Thymus (tissue), 11 donors: ENCODE measurements at regions not wholly inside any gene's neighbourhood (a gene's known extent, or its start where the extent isn't known, plus 50 kb on each side); places are given as distances from the start of the nearest gene placed in this dataset.
"Not testable (repeated sequence)": the region's sequence is repeated elsewhere in the genome, so short reads cannot be mapped to it uniquely, and the experiment has no call there.

Experiments
- DNase-seq, 9 donors: peaks; one replicate each; pipeline ENCODE4 v3.0.0-alpha.2; 2013; ENCODE audit warnings: low spot score in 9 of 9, low read depth in 6 of 9, missing footprints in 1 of 9
- H3K27ac ChIP-seq, 2 donors: one replicate each; pipeline ENCODE4 v1.5.1; 2013; ENCODE audit warnings: control low read depth in 1 of 2, low read depth in 1 of 2, low read length in 1 of 2, mild to moderate bottlenecking in 1 of 2, moderate library complexity in 1 of 2
- H3K27me3 ChIP-seq, 2 donors: one replicate each; pipeline ENCODE4 v1.5.1; 2013; ENCODE audit warnings: low read length in 1 of 2; ENCODE audit not compliant: control insufficient read depth in 2 of 2, insufficient read depth in 1 of 2
- H3K36me3 ChIP-seq, 2 donors: one replicate each; pipeline ENCODE4 v1.5.1; 2013; ENCODE audit warnings: low read length in 1 of 2, mild to moderate bottlenecking in 1 of 2, moderate library complexity in 1 of 2; ENCODE audit not compliant: control insufficient read depth in 2 of 2, insufficient read depth in 2 of 2
- H3K4me1 ChIP-seq, 2 donors: one replicate each; pipeline ENCODE4 v1.5.1; 2013; ENCODE audit warnings: low read length in 2 of 2; ENCODE audit not compliant: control insufficient read depth in 2 of 2, insufficient read depth in 2 of 2
- H3K4me3 ChIP-seq, 2 donors: one replicate each; pipeline ENCODE4 v1.5.1; 2013; ENCODE audit warnings: low read length in 2 of 2, control low read depth in 1 of 2, mild to moderate bottlenecking in 1 of 2
- H3K9me3 ChIP-seq, 2 donors: one replicate each; pipeline ENCODE4 v1.5.1; 2013; ENCODE audit warnings: low read length in 1 of 2, mild to moderate bottlenecking in 1 of 2; ENCODE audit not compliant: control insufficient read depth in 2 of 2, insufficient read depth in 1 of 2
- WGBS: extraction: QIAGEN DNeasy Blood & Tissue Kit; methylation state at CpG from one replicate; pipeline ENCODE4 v1.1.7; 2013; 5-methylcytosine and 5-hydroxymethylcytosine counted together
- donor health status: healthy.

- not testable (repeated sequence) for DNase-seq, H3K27ac ChIP-seq, H3K4me1 ChIP-seq, H3K36me3 ChIP-seq, H3K4me3 ChIP-seq, H3K9me3 ChIP-seq, H3K27me3 ChIP-seq
- WGBS = 75% methylated on average over 4 of the region's 4 CpGs
These were observed 283.4 kb downstream of the POTED start for GRCh38 chr21:13893025-13893424.

DNA sequence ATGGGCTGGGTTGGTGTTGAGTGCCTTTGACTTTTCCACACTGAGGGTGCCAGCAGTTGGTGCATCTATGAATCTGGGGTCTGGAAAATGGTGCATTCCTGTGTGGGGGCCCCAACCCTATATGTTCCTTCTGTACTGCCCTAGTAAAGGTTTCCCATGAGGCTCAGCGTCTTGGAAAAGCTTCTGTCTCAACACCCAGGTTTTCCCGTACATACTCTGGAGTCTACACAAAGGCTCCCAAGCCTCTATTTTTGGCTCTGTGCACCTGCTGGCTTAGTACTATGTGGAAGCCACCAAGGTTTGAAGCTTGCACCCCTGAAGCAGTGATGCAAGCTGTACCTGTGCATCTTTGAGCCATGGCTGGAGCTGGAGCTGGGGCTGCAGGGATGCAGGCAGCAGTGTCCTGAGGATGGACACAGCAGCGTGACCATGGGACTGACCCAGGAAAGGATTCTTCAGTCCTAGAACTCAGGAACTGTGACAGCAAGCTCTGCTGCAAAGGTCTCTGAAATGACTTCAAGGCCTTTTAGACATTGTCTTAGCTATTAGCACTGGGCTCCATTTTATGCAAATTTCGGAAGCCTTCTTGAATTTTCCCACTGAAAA lies 282.7 kb downstream of the POTED start:
- H3K4me1 ChIP-seq, H3K27ac ChIP-seq, H3K9me3 ChIP-seq, H3K4me3 ChIP-seq, H3K27me3 ChIP-seq, H3K36me3 ChIP-seq, DNase-seq: not testable (repeated sequence)
- 82% methylated on average over 4 of the region's 4 CpGs for WGBS

DNA sequence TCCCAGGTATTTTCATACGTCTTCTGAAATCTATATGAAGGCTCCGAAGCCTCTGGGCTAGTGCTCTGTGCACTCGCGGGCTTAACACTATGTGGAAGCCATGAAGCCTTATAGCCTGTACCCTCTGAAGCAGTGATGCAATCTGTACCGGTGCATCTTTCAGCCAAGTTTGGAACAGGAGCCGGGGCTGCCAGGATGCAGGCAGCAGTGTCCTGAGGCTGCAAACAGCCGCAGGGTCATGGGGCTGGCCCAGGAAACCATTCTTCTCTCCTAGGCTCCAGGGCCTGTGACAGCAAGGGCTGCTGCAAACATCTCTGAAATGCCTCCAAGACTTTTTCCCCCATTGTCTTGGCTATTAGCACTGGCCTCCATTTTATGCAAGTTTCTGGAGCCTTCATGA lies 279.6 kb downstream of the POTED start:
- H3K4me1 ChIP-seq, H3K27ac ChIP-seq, H3K9me3 ChIP-seq, DNase-seq, H3K36me3 ChIP-seq, H3K4me3 ChIP-seq, H3K27me3 ChIP-seq: not testable (repeated sequence)
- 80% methylated on average over 7 of the region's 7 CpGs for WGBS

DNA sequence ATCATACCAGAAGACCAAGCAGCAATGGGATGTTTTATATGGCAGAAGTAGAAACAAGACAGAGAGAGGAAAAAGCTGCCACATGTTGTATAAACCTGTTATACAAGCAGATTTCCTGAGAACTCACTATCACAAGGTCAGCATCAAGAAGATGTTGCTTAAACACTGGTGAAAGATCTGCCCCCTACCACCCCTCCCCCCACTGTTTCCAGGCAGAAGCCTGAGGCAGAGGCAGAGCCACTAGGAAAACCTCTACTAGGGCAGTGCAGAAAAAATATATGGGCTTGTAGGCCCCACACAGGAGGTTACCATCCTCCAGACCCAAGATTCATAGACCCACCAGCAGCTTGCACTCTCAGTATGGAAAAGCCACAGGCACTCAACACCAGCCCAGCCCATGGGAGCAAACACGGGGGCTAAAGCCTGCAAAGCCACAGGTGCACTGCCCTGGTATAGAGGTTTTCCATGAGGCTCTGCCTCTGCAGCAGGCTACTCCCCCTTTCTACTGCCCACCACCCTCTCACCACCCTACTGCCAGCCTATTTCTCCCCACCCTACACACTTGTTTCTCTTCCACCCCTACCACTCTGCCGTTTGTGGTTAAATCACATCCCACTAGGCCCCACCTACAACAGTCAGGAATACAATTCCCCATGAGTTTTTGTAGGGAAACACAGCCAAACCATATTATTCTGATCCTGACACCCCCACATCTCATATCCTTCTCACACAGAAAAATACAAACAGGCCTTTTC lies 274.2 kb downstream of the POTED start:
- not testable (repeated sequence) for H3K36me3 ChIP-seq, H3K27me3 ChIP-seq, H3K9me3 ChIP-seq, H3K4me3 ChIP-seq, H3K27ac ChIP-seq, H3K4me1 ChIP-seq, DNase-seq
- 85% methylated on average over 2 of the region's 2 CpGs for WGBS

GRCh38 chr21:13877503-13877902 lies 267.9 kb downstream of the POTED start:
- 92% methylated on average over 4 of the region's 4 CpGs for WGBS
- not testable (repeated sequence) for H3K27me3 ChIP-seq, H3K4me3 ChIP-seq, H3K9me3 ChIP-seq, DNase-seq, H3K36me3 ChIP-seq, H3K27ac ChIP-seq, H3K4me1 ChIP-seq

- not testable (repeated sequence) for H3K4me1 ChIP-seq, H3K36me3 ChIP-seq, H3K9me3 ChIP-seq, H3K4me3 ChIP-seq, DNase-seq, H3K27ac ChIP-seq, H3K27me3 ChIP-seq
These were observed 267.4 kb downstream of the POTED start for GRCh38 chr21:13876999-13877398.

- not testable (repeated sequence) for H3K36me3 ChIP-seq, H3K4me1 ChIP-seq, H3K4me3 ChIP-seq, H3K9me3 ChIP-seq, DNase-seq, H3K27me3 ChIP-seq, H3K27ac ChIP-seq
- WGBS = 66% methylated on average over 3 of the region's 3 CpGs
These were observed 264.4 kb downstream of the POTED start for GRCh38 chr21:13874001-13874400.

DNA sequence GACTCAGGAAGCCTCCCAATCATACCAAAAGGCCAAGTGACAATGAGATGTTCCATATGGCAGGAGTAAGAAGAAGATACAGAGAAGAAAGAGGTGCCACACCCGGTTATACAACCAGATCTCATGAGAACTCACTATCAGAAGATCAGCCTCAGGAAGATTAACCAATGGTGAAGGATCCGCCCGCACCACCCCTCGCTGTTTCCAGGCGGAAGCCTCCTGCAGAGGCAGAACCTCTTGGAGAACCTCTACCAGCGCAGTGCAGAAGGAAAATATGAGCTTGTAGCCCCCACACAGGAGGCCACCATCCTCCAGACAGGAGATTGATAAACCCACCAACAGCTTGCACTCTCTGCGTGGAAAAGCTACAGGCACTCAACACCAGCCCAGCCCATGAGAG lies 245.1 kb downstream of the POTED start:
- Histone ChIP-seq H3K9me3 (peaks cover 0 to 13% of the 10 kb centered on the region in 2 donors), H3K4me3 (no peak overlapping the region), H3K4me1 (no peaks in the 10 kb centered on the region), H3K27me3 (no peaks in the 10 kb centered on the region), H3K27ac (no peak overlapping the region), H3K36me3 (no peaks in the 10 kb centered on the region)
- no peak for DNase-seq
- 86% methylated on average over 7 of the region's 7 CpGs for WGBS

DNA sequence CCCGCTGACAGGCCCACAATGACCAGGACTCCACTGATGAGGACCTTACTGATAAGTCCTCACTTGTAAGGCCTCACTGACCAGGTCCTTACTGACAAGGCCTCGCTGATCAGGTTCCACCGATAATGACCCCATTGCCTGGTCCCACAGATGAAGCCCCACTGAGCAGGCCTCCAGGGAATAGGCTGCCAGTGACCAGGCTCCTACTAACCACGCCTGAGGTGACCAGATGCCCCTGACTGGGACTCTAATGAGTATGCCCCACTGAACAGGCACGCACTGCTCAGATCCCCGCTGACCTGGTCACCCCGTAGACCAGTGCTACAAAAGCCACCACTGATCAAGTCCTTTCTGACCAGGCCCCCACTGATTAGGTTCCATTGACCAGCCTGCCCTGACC lies 241.2 kb downstream of the POTED start:
- H3K27ac ChIP-seq, H3K4me3 ChIP-seq, DNase-seq, H3K36me3 ChIP-seq, H3K4me1 ChIP-seq, H3K27me3 ChIP-seq: not testable (repeated sequence)
- 86% methylated on average over 7 of the region's 7 CpGs for WGBS
- H3K9me3 ChIP-seq = peaks cover 2 to 22% of the 10 kb centered on the region in 2 donors
